ENCODE measurements at regions not wholly inside any gene's neighbourhood (a gene's known extent, or its start where the extent isn't known, plus 50 kb on each side); places are given as distances from the start of the nearest gene placed in this dataset.
A peak's percentile ranks its signal among the peaks of the same experiment; 100 is the strongest.

- no peak for DNase-seq
- intact Hi-C loops (cut with DNase I), result no loop called here
These were observed 207.3 kb upstream of the SOX11 start for GRCh38 chr2:5484868-5485267.

DNA sequence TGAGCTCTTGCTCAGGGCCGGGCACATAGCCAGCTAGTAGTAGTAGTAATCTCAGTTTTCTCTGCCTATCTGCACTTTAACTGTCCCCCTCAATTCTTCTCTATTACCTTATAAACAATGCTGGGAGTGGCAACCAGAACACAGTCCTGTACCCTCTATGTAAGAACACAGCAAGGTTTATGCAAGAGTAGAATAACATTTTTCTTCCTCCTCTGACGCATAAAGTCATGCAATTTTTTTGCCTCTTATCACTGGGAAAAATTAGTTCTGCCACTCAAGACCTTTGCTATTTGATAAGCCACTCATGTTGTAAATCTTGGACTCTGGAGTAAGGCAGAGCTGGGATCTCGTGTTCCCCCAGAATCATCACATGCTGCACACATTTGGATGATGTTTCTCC is 200.7 kb upstream of the SOX11 start:
- intact Hi-C loops (cut with DNase I), result no loop called here
- DNase-seq, result no peak

DNA sequence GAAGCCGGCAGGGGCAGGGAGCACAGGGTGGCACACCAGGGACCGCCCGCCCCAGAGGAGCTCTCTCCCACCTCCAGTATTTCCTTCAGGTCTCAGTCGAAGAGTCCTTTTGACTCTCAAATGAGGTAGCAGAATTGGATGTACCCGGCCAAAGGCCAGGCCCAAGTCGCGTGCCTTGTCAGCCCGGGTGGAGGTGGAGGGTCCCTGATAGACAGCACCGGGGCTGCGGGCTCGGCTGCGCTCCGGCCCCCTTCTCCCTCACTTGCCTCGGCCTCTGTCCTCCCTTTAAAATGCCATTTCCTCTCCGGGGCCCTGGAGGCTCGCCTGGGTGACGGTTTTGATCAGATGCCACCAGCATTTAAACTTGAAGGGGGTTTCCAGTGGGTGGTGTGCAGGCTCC is 198.9 kb upstream of the SOX11 start:
- intact Hi-C loops (cut with DNase I), result no loop called here
- DNase-seq, result peak in 2 of 10 donors; percentile 55 to 83

DNA sequence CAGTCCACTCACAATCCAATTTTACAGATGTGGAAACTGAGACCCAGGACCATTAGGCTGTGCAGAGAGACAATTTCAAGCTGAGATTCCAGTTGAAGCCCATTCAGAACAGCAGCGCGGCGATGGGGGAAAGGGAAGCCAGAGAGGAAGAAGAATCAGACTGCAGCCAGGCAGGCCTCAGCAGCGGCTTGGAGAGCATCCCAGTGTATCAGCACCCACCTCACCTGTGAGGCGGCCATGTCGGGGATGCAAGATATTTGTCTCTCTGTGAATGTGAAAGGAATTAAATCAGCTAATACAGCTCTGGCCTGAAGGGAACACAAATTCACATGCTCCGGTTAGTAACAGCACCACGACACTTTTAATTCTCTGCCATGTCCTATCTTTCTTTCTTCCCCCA is 198.0 kb upstream of the SOX11 start:
- no peak for DNase-seq
- intact Hi-C loops (cut with DNase I), result no loop called here

DNA sequence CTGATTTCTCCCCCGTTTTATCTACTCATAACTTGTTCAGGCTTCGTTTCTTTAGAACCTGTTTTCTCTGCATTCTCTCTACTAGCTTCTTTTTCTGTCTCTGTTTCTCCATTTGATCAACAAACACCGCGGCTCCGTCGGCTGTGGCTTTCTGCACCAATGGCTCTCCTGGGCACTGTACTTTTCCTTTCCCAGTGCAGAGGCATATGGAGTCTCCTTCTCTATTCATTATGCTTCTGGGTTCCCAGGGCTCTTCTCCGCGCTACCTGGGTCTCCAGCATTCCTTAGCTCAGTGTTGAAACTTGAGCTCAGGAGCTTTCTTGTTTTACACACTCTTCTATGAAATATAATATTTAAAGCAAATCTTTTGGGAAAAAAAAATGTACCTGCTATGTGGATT is 196.6 kb upstream of the SOX11 start:
- intact Hi-C loops (cut with DNase I), result no loop called here
- DNase-seq, result no peak

GRCh38 chr2:5497874-5498273 is 194.3 kb upstream of the SOX11 start:
- intact Hi-C loops (cut with DNase I), result no loop called here
- DNase-seq, result no peak

DNA sequence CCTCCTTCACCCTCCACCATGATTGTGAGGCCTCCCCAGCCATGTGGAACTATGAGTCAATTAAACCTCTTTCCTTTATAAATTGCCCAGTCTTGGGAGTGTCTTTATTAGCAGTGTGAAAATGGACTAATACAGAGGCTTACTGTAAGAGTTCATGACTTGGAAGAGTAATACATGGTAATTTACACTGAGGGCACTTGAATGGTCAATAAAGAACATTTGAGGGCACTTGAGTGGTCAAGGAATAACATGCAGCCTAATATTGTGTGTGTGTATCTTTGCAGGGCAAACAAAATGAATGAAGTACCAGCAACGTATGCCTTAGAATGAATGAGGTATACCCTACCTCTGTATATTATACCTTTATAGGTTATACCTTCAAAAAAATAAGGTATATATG is 190.4 kb upstream of the SOX11 start:
- no peak for DNase-seq
- intact Hi-C loops (cut with DNase I), result no loop called here

GRCh38 chr2:5502385-5502784 is 189.8 kb upstream of the SOX11 start:
- no peak for DNase-seq
- intact Hi-C loops (cut with DNase I), result no loop called here

DNA sequence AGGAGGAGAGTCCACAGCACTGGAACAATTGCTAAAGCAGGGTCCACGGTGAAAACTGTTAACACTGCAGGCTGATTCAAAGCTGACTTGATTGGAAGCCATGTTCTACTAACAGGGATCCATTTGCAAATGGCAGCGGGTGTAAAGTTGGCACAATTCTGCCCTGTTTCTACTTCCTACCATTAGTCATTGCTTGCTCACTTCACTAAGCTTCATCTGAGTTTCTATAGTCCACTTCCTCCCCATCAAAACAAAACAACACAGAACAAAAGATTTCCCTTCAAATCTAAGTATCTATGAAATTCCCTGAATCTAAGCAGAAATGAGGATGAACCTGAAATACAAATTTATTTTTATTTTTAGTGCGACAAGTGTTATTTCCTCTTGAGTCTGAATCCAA is 187.4 kb upstream of the SOX11 start:
- intact Hi-C loops (cut with DNase I), result no loop called here
- DNase-seq, result no peak

DNA sequence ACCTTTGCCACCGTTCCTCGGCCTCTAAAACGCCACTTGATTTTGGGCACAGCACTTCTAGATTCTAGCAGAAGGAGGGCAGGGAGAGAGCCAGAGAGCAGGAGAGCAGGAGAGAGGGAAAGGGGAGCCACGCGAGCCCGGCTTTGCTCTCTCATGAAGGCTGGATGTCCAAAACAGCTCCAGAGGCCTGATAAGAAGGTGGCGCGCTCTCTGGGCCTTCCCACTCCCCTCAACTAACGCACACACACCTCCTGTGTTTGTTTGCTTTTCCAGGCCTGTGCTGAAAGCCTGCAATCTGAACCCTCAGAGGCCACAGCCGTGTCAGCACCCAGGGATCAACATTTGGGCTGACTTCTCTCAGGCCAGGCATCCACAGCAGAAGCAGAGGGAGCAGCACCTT is 184.8 kb upstream of the SOX11 start:
- DNase-seq, result no peak
- intact Hi-C loops (cut with DNase I), result no loop called here

DNA sequence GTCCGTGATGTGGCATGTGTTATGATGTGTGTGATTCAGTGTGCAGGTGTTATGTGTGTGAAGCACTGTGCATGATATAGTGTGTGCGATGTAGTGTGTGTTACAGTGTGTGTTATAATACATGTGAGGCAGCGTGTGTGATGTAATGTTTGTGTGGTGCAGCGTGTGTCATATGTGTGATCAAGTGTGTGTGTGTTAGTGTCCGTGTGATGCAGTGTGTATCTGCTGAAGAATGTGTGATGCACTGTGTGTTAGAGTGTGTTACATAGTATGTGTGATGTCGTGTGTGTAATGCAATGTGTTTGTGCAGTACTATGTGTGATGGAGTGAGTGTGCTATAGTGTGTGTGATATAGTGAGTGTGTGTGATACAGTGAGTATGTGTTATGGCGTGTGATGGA is 182.8 kb upstream of the SOX11 start:
- DNase-seq, result no peak
- intact Hi-C loops (cut with DNase I), result no loop called here

GRCh38 chr2:5510082-5510481 is 182.1 kb upstream of the SOX11 start:
- intact Hi-C loops (cut with DNase I), result no loop called here
- DNase-seq, result no peak

DNA sequence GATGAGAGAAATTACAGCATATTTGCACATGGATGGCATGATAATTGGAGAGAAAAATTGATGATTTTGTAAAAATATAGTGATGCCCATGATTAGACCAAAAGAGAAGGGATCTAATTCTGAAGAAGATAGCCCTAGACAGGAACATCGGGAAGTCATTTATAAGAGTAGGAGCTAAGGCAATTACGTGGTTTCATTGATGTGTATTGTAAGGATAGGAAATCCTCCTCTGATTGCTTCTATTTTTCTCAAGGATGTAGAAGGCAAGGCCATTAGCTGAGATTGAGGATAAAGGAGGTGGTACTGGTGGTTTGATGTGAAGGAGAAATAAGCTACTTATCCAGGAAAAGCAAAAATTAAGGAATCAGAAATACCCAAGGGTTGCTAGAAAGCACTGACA is 176.5 kb upstream of the SOX11 start:
- intact Hi-C loops (cut with DNase I), result no loop called here
- DNase-seq, result no peak

- no peak for DNase-seq
- intact Hi-C loops (cut with DNase I), result no loop called here
These were observed 172.9 kb upstream of the SOX11 start for GRCh38 chr2:5519286-5519685.

- no peak for DNase-seq
- intact Hi-C loops (cut with DNase I), result no loop called here
These were observed 171.7 kb upstream of the SOX11 start for GRCh38 chr2:5520463-5520972.

GRCh38 chr2:5521461-5521860 is 170.7 kb upstream of the SOX11 start:
- DNase-seq, result no peak
- intact Hi-C loops (cut with DNase I), result no loop called here

GRCh38 chr2:5524551-5524950 is 167.6 kb upstream of the SOX11 start:
- no peak for DNase-seq
- intact Hi-C loops (cut with DNase I), result no loop called here

DNA sequence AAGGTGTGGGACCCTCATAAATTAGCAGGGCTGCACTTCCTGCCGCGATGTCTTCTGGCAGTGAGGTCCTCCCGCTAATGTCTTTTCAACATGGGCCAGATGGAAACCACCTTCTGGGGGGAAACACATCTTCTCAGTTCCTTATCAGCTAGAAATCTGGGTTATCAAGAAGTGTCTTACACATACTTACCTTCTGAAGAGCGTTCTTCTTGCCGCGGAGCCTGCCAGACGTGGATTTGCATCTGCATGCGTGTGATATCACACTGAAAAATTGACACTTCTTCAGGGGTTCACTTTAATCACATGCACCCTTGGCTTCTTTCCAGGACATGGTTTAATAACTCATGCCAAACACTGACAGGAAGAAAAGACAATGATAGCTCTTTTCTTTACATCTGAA is 163.5 kb upstream of the SOX11 start:
- intact Hi-C loops (cut with DNase I), result no loop called here
- DNase-seq, result no peak

GRCh38 chr2:5530011-5530696 is 162.0 kb upstream of the SOX11 start:
- DNase-seq, result no peak
- intact Hi-C loops (cut with DNase I), result no loop called here

DNA sequence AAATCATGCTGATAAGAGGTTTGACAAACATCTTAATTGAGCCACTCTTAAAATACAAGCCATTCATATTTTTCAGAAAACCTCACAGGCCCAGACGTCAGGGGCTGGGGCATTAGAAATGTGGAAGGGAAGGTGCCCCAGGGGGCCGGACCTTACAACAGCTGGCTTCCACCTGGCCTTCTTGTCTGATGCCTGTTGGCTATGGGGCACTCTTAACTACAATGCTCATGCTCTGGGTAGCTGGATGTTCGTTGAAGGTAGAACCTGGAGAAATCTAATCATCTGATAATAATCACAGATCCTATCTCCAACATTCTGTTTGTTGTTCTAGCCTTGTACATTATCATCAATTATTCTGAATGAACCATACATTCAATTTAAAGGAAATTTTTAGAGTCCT is 156.9 kb upstream of the SOX11 start:
- no peak for DNase-seq
- intact Hi-C loops (cut with DNase I), result no loop called here

DNA sequence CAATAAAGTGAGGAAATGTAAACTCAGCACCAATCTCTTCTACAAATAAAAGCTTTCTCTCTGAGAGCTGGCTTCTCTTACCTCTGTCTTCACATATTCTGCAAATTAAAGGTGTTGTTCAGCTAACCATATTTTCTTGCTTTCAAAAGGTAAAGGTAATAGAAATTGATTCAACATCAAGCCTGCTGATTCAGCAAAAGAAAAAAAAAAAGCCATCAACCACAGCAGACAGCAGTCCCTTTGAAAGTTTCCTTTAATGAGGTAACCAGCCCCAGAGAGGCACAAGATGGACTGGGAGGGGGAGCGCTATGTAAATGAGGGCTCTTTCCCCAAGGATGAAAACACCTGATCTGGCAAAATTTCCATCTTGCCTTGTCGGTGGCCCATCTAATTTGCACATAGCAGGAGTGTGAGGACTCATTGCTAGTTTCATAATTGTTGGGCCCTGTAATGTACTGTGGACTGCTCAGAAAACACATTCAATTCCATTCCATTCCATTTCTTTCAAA is 154.9 kb upstream of the SOX11 start:
- DNase-seq, result no peak
- intact Hi-C loops (cut with DNase I), result no loop called here

DNA sequence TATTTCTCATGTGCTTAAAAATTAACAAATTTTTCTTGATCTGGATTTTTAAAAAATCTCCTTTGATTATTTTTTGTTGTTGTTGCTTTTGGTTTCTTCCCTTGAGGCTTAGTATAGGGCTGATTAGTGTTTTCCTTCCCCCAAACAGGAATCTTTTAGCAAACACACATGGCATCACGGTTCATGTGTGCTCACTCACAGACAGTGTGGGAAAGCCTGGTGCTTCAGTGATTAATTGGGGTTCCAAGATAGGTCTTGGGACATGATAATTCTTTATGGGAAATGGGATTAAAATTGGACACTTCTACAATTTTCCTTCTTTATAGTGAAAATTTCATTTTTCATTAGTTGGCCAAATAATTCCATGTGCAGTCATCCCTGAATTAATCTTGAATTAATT is 153.9 kb upstream of the SOX11 start:
- intact Hi-C loops (cut with DNase I), result no loop called here

GRCh38 chr2:5538772-5539171 is 153.4 kb upstream of the SOX11 start:
- intact Hi-C loops (cut with DNase I), result no loop called here
- no peak for DNase-seq

More for the DNA sequence above, 153.9 kb upstream of the SOX11 start:
- DNase-seq, result no peak

Measured in posterior cingulate gyrus (tissue), 11 donors.